Mesendoderm (in vitro differentiated cells): ENCODE measurements at regions not wholly inside any gene's neighbourhood (a gene's known extent, or its start where the extent isn't known, plus 50 kb on each side); places are given as distances from the start of the nearest gene placed in this dataset. TPM values are rescaled to one million over a fixed set of nuclear protein-coding genes. Genes with fewer than 3 reads are reported as not detected.

Experiments used
- DNase-seq: peaks from one replicate; pipeline ENCODE4 v3.0.0; 2013
- H2AK5ac ChIP-seq: 2 replicates; pipeline ENCODE4 v1.6.1; 2013; ENCODE audit warnings: low read length, inconsistent platforms
- H2BK120ac ChIP-seq: 2 replicates; pipeline ENCODE4 v1.6.1; 2013; ENCODE audit warnings: low read depth, mild to moderate bottlenecking, low read length, moderate library complexity, mixed read lengths
- H2BK15ac ChIP-seq: replicated peaks from 2 replicates; pipeline ENCODE4 v1.6.1; 2013; ENCODE audit warnings: low read depth, mild to moderate bottlenecking, moderate library complexity
- H2BK5ac ChIP-seq: 2 replicates; pipeline ENCODE4 v1.6.1; 2013; ENCODE audit warnings: low read length, inconsistent platforms
- H3K18ac ChIP-seq: 2 replicates; pipeline ENCODE4 v1.6.1; 2013; ENCODE audit warnings: mild to moderate bottlenecking, low read length, mixed read lengths
- H3K23ac ChIP-seq: one replicate; pipeline ENCODE4 v1.6.1; 2013; ENCODE audit warnings: low read length
- H3K27ac ChIP-seq: 2 replicates; pipeline ENCODE4 v1.5.1; 2013; ENCODE audit warnings: low read depth, mild to moderate bottlenecking, inconsistent platforms, low read length, moderate library complexity
- H3K27me3 ChIP-seq: 2 replicates; pipeline ENCODE4 v1.6.1; 2013; ENCODE audit warnings: low read length, control low read depth, mild to moderate bottlenecking, inconsistent platforms; ENCODE audit not compliant: insufficient read depth, poor library complexity
- H3K36me3 ChIP-seq: 2 replicates; pipeline ENCODE4 v1.6.1; 2013; ENCODE audit warnings: low read length, inconsistent platforms; ENCODE audit not compliant: control insufficient read depth, insufficient read depth
- H3K4ac ChIP-seq: one replicate; pipeline ENCODE4 v1.6.1; 2013; ENCODE audit warnings: low read depth, mild to moderate bottlenecking, low read length, moderate library complexity
- H3K4me1 ChIP-seq: 2 replicates; pipeline ENCODE4 v1.6.1; 2013; ENCODE audit warnings: low read depth, low read length, inconsistent platforms; ENCODE audit not compliant: control insufficient read depth
- H3K4me2 ChIP-seq: 2 replicates; pipeline ENCODE4 v1.6.1; 2013; ENCODE audit warnings: low read length
- H3K4me3 ChIP-seq: 2 replicates; pipeline ENCODE4 v1.5.1; 2013; ENCODE audit warnings: mild to moderate bottlenecking, low read length
- H3K56ac ChIP-seq: one replicate; pipeline ENCODE4 v1.6.1; 2013; ENCODE audit warnings: low read length
- H3K79me1 ChIP-seq: 2 replicates; pipeline ENCODE4 v1.6.1; 2013; ENCODE audit warnings: low read length, inconsistent platforms
- H3K79me2 ChIP-seq: 2 replicates; pipeline ENCODE4 v1.6.1; 2013; ENCODE audit warnings: mild to moderate bottlenecking, low read length; ENCODE audit not compliant: control insufficient read depth, insufficient read depth
- H3K9ac ChIP-seq: 2 replicates; pipeline ENCODE4 v1.6.1; 2013; ENCODE audit warnings: low read length, inconsistent platforms
- H4K5ac ChIP-seq: one replicate; pipeline ENCODE4 v1.6.1; 2013; ENCODE audit warnings: low read length
- H4K8ac ChIP-seq: one replicate; pipeline ENCODE4 v1.6.1; 2013; ENCODE audit warnings: low read depth, mild to moderate bottlenecking, control low read depth, low read length, moderate library complexity
- WGBS: extraction: QIAGEN DNeasy Blood & Tissue Kit; methylation state at CpG from one replicate; pipeline ENCODE4 v1.1.7; 2013; ENCODE audit warnings: low lambda C conversion rate, missing lambda C conversion rate; ENCODE audit not compliant: insufficient coverage; ENCODE audit errors: extremely low coverage; 5-methylcytosine and 5-hydroxymethylcytosine counted together
- small RNA-seq: library from polyadenylated mRNA; stranded (forward); fragments of <200 nt; extraction: miRNeasy Mini kit (QIAGEN cat#:217004); gene quantifications from one replicate; pipeline ENCODE3, GENCODE V24; 2013; ENCODE audit not compliant: insufficient read depth

DNA sequence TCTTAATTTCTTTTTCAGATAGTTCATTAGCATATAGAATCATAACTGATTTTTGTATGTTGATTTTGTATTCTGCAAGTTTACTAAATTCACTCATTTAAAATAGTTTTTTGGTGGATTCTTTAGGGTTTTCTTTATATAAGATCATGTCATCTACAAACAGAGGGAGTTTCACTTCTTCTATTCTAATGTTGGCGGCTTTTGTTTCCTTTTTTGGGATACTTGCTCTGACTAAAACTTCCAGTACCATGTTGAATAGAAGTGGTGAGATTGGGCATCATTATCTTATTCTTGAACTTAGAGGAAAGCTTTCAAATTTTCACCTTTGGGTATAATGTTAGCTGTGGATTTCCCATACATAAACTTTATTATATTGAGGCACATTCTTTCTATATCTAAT, 296.9 kb downstream of the BCKDHB start:
- no peaks in the 10 kb centered on the region for H3K27me3 ChIP-seq
- no peak overlapping the region for H4K8ac ChIP-seq
- no peak overlapping the region for H3K4me3 ChIP-seq
- no peaks in the 10 kb centered on the region for H3K4me1 ChIP-seq
- H2AK5ac ChIP-seq = no peak overlapping the region
- H4K5ac ChIP-seq = no peak overlapping the region
- DNase-seq = no peak
- H3K56ac ChIP-seq = no peak overlapping the region
- no peaks in the 10 kb centered on the region for H3K79me2 ChIP-seq
- H2BK120ac ChIP-seq = no peak overlapping the region
- H3K9ac ChIP-seq = no peak overlapping the region
- no peak overlapping the region for H3K4ac ChIP-seq
- H3K36me3 ChIP-seq = no peaks in the 10 kb centered on the region
- H3K27ac ChIP-seq = no peak overlapping the region
- H3K23ac ChIP-seq = no peak overlapping the region
- no peak overlapping the region for H3K18ac ChIP-seq
- H3K79me1 ChIP-seq = no peaks in the 10 kb centered on the region
- H3K4me2 ChIP-seq = no peak overlapping the region
- WGBS = no CpG with 5 or more reads among the region's 1 CpG
- H2BK5ac ChIP-seq = no peak overlapping the region
- no peak overlapping the region for H2BK15ac ChIP-seq

DNA sequence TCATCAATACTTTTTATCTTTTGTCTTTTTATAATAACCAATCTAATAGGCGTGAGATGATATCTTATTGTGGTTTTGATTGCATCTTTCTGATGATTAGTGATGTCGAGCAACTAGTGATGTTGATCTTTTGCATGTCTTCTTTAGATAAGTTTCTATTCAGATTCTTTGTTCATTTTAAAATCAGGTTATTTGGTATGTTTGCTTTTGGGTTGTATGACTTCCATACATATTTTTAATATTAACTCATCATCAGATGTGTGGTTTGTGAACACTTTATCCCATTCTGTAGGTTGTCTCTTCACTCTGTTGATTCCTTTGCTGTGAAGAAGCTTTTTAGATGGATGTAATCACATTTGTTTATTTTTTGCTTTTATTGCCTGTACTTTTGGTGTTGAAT, 295.8 kb downstream of the BCKDHB start:
- no peak for DNase-seq
- no CpG with 5 or more reads among the region's 2 CpGs for WGBS
- H2BK5ac ChIP-seq = no peak overlapping the region
- H3K4ac ChIP-seq = no peak overlapping the region
- no peak overlapping the region for H3K56ac ChIP-seq
- H2BK120ac ChIP-seq = no peak overlapping the region
- H3K36me3 ChIP-seq = no peaks in the 10 kb centered on the region
- no peak overlapping the region for H3K18ac ChIP-seq
- no peaks in the 10 kb centered on the region for H3K79me2 ChIP-seq
- H3K79me1 ChIP-seq = no peaks in the 10 kb centered on the region
- no peak overlapping the region for H2AK5ac ChIP-seq
- no peak overlapping the region for H3K27ac ChIP-seq
- no peaks in the 10 kb centered on the region for H3K4me1 ChIP-seq
- no peaks in the 10 kb centered on the region for H3K27me3 ChIP-seq
- no peak overlapping the region for H2BK15ac ChIP-seq
- H3K23ac ChIP-seq = no peak overlapping the region
- no peak overlapping the region for H4K8ac ChIP-seq
- H3K4me2 ChIP-seq = no peak overlapping the region
- no peak overlapping the region for H4K5ac ChIP-seq
- H3K4me3 ChIP-seq = no peak overlapping the region
- H3K9ac ChIP-seq = no peak overlapping the region

Small RNA genes in the stretch of these regions (small RNA-seq; reads per million reads assigned to genes)
- gene AL596028.1 (not detected), gene RNA5SP210 (not detected)
